Left lung (tissue), 4 donors: ENCODE measurements at regions not wholly inside any gene's neighbourhood (a gene's known extent, or its start where the extent isn't known, plus 50 kb on each side); places are given as distances from the start of the nearest gene placed in this dataset.

Source experiments
- ATAC-seq: fragments of 200-7000 bp; cut with Tn5 transposase; one replicate; pipeline ENCODE4 v1.9.1; 2020; ENCODE audit warnings: moderate library complexity
- DNase-seq, 4 donors: peaks; one replicate each; pipeline ENCODE4 v3.0.0-alpha.2; 2013 to 2020
- H3K27ac ChIP-seq, 2 donors: fragments of 200-600 bp; sonication (generic) in 1 of 2; one replicate each; pipeline versions ENCODE4 v1.5.0 to v1.8.0; 2020 to 2021
- H3K27me3 ChIP-seq, 2 donors: fragments of 200-600 bp; sonication (generic) in 1 of 2; one replicate each; pipeline versions ENCODE4 v1.5.0 to v1.8.0; 2020 to 2021
- H3K36me3 ChIP-seq, 2 donors: fragments of 200-600 bp; sonication (generic) in 1 of 2; one replicate each; pipeline versions ENCODE4 v1.5.0 to v1.8.0; 2020 to 2021
- H3K4me1 ChIP-seq, 2 donors: fragments of 200-600 bp; one replicate each; pipeline ENCODE4 v1.8.0; 2021
- H3K4me3 ChIP-seq, 2 donors: fragments of 200-600 bp; sonication (generic) in 1 of 2; one replicate each; pipeline versions ENCODE4 v1.5.0 to v1.8.0; 2020 to 2021; ENCODE audit warnings: mild to moderate bottlenecking in 1 of 2
- H3K9me3 ChIP-seq, 2 donors: fragments of 200-600 bp; sonication (generic) in 1 of 2; one replicate each; pipeline versions ENCODE4 v1.5.0 to v1.8.0; 2020 to 2021
- intact Hi-C, 2 donors: fragments of 100-400 bp; cut with DNase I; formaldehyde crosslinking; loops; one replicate each; pipeline versions ENCODE4 v1.11.2 to v1.14.2; 2022
- TF ChIP-seq, protein P1 (sequence below), 2 donors: fragments of 200-600 bp; sonication (generic) in 1 of 2; IDR thresholded peaks; one replicate each; pipeline versions ENCODE4 v1.5.0 to v1.8.0; 2021; ENCODE audit warnings: antibody characterized with exemption in 2 of 2
- donor health status: DM: no; HTN: yes; CAD: no.
- donor health status: DM: no; HTN: no; CAD: no.

DNA sequence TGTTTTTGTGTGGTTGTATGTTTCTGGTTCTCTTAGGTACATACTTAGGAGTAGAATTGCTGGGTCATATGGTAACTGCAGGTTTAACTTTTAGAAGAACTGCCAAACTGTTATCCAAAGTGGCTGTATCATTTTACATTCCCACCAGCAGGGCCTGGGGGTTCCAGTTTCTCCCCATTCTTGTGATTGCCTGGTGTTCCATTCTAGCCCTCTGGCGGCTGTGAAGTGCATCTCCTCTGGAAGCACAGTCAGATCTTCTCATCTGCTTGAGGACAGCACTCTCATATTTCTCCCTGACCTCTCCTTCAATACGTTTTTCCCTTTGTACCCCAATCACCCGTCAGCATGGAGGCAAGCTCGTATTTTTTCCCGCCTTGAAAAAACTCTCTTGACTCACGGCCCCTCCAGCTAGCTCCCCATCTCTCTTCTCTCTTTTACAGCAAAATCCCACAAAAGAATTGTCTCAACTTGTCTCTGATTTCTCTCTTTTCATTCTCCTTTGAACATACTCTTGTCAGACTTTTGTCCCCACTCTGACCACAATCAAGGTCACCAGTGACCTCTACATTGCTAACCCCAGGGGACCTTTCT lies 56.8 kb upstream of the THY1 start:
- Histone ChIP-seq H3K27ac (no peak overlapping the region), H3K36me3 (no peaks in the 10 kb centered on the region), H3K4me3 (no peak overlapping the region), H3K27me3 (peaks cover 0 to 20% of the 10 kb centered on the region in 2 donors), H3K9me3 (no peaks in the 10 kb centered on the region), H3K4me1 (peaks cover 0 to 4% of the 10 kb centered on the region in 2 donors)
- no peak for ATAC-seq
- intact Hi-C loops: loop anchor here in 1 of 2 donors (5.0 kb wide), 1 partner anchor 248 kb away; the partner anchor contains the start of gene NECTIN1
- DNase-seq: peak in 1 of 4 donors; percentile 5
- TF ChIP-seq, protein P1, sequence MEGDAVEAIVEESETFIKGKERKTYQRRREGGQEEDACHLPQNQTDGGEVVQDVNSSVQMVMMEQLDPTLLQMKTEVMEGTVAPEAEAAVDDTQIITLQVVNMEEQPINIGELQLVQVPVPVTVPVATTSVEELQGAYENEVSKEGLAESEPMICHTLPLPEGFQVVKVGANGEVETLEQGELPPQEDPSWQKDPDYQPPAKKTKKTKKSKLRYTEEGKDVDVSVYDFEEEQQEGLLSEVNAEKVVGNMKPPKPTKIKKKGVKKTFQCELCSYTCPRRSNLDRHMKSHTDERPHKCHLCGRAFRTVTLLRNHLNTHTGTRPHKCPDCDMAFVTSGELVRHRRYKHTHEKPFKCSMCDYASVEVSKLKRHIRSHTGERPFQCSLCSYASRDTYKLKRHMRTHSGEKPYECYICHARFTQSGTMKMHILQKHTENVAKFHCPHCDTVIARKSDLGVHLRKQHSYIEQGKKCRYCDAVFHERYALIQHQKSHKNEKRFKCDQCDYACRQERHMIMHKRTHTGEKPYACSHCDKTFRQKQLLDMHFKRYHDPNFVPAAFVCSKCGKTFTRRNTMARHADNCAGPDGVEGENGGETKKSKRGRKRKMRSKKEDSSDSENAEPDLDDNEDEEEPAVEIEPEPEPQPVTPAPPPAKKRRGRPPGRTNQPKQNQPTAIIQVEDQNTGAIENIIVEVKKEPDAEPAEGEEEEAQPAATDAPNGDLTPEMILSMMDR (IDR thresholded peaks at IDR 0.05): peak; percentile 13 to 22

DNA sequence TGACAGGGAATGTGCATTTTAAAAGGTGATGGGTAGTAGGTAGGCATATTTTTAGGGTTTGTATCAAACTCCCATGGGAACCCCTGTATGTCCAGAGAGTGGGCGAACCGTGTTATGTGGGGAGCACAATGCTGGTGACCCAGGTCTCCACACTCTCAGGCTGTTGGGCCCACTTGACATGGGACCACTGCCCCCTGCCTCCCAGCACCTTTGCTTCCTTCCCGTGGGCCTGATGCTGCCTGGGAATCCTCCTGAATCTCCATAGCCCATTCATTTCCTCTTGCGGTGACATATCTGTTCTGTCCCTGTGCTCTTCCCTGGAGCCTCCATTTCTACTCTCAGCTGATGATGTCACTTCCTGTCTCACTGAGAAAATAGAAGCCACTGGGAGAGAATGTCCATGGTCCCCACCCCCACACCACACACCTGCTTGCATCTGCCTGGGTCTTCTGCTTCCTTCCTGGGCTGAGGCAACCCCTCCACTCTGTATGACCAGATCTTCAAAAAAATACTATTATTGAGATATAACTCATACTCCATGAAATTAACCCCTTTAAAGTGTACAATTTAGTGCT lies 55.8 kb upstream of the THY1 start:
- Histone ChIP-seq H3K4me3 (no peak overlapping the region), H3K27ac (no peak overlapping the region), H3K4me1 (peaks cover 0 to 4% of the 10 kb centered on the region in 2 donors), H3K36me3 (no peaks in the 10 kb centered on the region), H3K27me3 (peaks cover 0 to 20% of the 10 kb centered on the region in 2 donors), H3K9me3 (no peaks in the 10 kb centered on the region)
- DNase-seq (peak in 1 of 4 donors; percentile 10), ATAC-seq (no peak)
- TF ChIP-seq, protein P1 (IDR thresholded peaks at IDR 0.05): no peak
- intact Hi-C loops: no loop called here

DNA sequence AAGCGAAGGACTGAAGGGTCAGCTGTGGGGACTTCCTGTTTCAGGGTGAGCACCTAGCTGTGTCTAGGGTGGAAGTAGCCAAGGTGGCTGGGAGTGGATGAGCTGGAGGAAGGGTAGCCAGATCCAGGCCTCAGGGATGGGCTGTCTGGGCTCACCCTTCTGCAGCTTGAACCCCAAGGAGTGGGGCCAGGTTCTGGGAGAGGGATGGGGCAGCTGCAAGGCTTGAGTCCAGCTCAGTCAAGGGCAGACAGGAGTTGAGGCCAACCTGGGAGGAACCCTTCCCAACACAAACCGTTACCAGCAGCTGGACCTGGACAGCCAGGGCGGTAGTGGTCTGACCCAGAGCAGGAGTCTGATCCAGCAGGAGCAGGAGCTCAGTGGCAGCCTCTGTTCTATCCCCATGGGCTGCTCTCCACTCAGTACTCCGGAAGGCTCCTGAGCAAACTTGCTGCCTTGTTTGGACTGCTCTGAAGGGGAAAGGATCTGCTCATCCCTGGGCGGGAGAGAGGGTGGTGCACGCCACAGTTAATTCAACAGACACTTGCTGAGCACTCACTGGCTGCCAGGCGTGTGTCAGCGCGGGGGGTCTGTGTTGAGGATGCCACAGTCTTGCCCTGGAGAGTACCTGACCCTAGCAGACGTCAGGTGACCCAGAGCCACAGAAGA lies 53.8 kb upstream of the THY1 start:
- ATAC-seq (no peak), DNase-seq (peak in 1 of 4 donors; percentile 19)
- Histone ChIP-seq H3K27ac (no peak overlapping the region), H3K36me3 (no peaks in the 10 kb centered on the region), H3K9me3 (no peaks in the 10 kb centered on the region), H3K27me3 (peaks cover 0 to 18% of the 10 kb centered on the region in 2 donors), H3K4me3 (no peak overlapping the region), H3K4me1 (peaks cover 0 to 4% of the 10 kb centered on the region in 2 donors)
- intact Hi-C loops: no loop called here
- TF ChIP-seq, protein P1 (IDR thresholded peaks at IDR 0.05): no peak

DNA sequence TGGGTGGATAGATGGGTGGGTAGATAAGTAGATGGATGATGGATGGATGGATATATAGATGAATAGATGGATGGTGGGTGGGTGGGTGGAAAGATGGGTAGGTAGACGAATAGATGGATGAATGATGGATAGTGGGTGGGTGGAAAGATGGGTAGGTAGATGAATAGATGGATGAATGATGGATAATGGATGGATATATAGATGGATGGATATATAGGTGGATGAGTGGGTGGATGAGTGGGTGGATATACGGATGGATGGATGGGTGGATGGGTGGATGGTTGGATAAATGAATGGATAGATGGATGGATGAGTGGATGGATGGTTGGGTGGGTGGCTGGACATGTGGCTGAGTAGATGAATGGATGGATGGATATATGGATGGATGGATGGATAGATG lies 53.1 kb upstream of the THY1 start:
- TF ChIP-seq, protein P1 (IDR thresholded peaks at IDR 0.05): no peak
- peak in 1 of 4 donors; percentile 2 for DNase-seq
- H3K9me3 ChIP-seq: no peaks in the 10 kb centered on the region
- no peak overlapping the region for H3K4me3 ChIP-seq
- no peaks in the 10 kb centered on the region for H3K36me3 ChIP-seq
- H3K27ac ChIP-seq: no peak overlapping the region
- intact Hi-C loops: no loop called here
- ATAC-seq: no peak
- H3K27me3 ChIP-seq: peaks cover 0 to 13% of the 10 kb centered on the region in 2 donors
- H3K4me1 ChIP-seq: no peaks in the 10 kb centered on the region
